ENCODE measurements at regions not wholly inside any gene's neighbourhood (a gene's known extent, or its start where the extent isn't known, plus 50 kb on each side); places are given as distances from the start of the nearest gene placed in this dataset.
A peak's percentile ranks its signal among the peaks of the same experiment; 100 is the strongest.

GRCh38 chr12:105723494-105723893, 393.0 kb downstream of the C12orf75 start:
- no peak overlapping the region for H3K4me3 ChIP-seq
- DNase-seq (ENCODE audit: low read depth in 1 of 2, low spot score in 2 of 2), result no peak
- H3K36me3 ChIP-seq, result no peaks in the 10 kb centered on the region

GRCh38 chr12:105724641-105725040, 394.1 kb downstream of the C12orf75 start:
- Histone ChIP-seq H3K4me3 (no peak overlapping the region), H3K27ac (no peak overlapping the region), H3K9me3 (replicated peaks) (no peaks in the 10 kb centered on the region), H3K36me3 (no peaks in the 10 kb centered on the region), H3K4me1 (replicated peaks) (no peaks in the 10 kb centered on the region), H3K27me3 (replicated peaks) (no peaks in the 10 kb centered on the region)
- no peak for DNase-seq (ENCODE audit: low read depth in 1 of 2, low spot score in 2 of 2)

More at GRCh38 chr12:105723494-105723893, 393.0 kb downstream of the C12orf75 start:
- Histone ChIP-seq H3K4me1 (replicated peaks) (no peaks in the 10 kb centered on the region), H3K9me3 (replicated peaks) (no peaks in the 10 kb centered on the region), H3K27me3 (replicated peaks) (no peaks in the 10 kb centered on the region), H3K27ac (no peak overlapping the region)

- H3K4me1 ChIP-seq (replicated peaks), result no peaks in the 10 kb centered on the region
- no peak overlapping the region for H3K4me3 ChIP-seq
- no peak overlapping the region for H3K27ac ChIP-seq
- no peak for DNase-seq (ENCODE audit: low read depth in 1 of 2, low spot score in 2 of 2)
- H3K36me3 ChIP-seq, result no peaks in the 10 kb centered on the region
- H3K9me3 ChIP-seq (replicated peaks), result no peaks in the 10 kb centered on the region
- no peaks in the 10 kb centered on the region for H3K27me3 ChIP-seq (replicated peaks)
Measured at GRCh38 chr12:105725054-105725453, 394.6 kb downstream of the C12orf75 start.

- no peak overlapping the region for H3K4me3 ChIP-seq
- DNase-seq (ENCODE audit: low read depth in 1 of 2, low spot score in 2 of 2), result no peak
- no peaks in the 10 kb centered on the region for H3K9me3 ChIP-seq (replicated peaks)
- no peaks in the 10 kb centered on the region for H3K4me1 ChIP-seq (replicated peaks)
- no peak overlapping the region for H3K27ac ChIP-seq
- no peaks in the 10 kb centered on the region for H3K36me3 ChIP-seq
- H3K27me3 ChIP-seq (replicated peaks), result no peaks in the 10 kb centered on the region
Measured at GRCh38 chr12:105729181-105729771, 398.8 kb downstream of the C12orf75 start.

- H3K4me1 ChIP-seq (replicated peaks), result no peaks in the 10 kb centered on the region
- no peak for DNase-seq (ENCODE audit: low read depth in 1 of 2, low spot score in 2 of 2)
- H3K27ac ChIP-seq, result no peak overlapping the region
- H3K4me3 ChIP-seq, result no peak overlapping the region
- no peaks in the 10 kb centered on the region for H3K27me3 ChIP-seq (replicated peaks)
- H3K36me3 ChIP-seq, result no peaks in the 10 kb centered on the region
- no peaks in the 10 kb centered on the region for H3K9me3 ChIP-seq (replicated peaks)
Measured at GRCh38 chr12:105729926-105730325, 399.4 kb downstream of the C12orf75 start.

GRCh38 chr12:105733579-105733978, 403.1 kb downstream of the C12orf75 start:
- no peaks in the 10 kb centered on the region for H3K27me3 ChIP-seq (replicated peaks)
- no peaks in the 10 kb centered on the region for H3K9me3 ChIP-seq (replicated peaks)
- H3K36me3 ChIP-seq, result no peaks in the 10 kb centered on the region
- H3K4me3 ChIP-seq, result no peak overlapping the region
- peaks cover 12% of the 10 kb centered on the region for H3K4me1 ChIP-seq (replicated peaks)
- DNase-seq (ENCODE audit: low read depth in 1 of 2, low spot score in 2 of 2), result no peak
- H3K27ac ChIP-seq, result no peak overlapping the region

GRCh38 chr12:105736498-105736897, 402.3 kb downstream of the NUAK1 start:
- peaks cover 15% of the 10 kb centered on the region for H3K4me1 ChIP-seq (replicated peaks)
- no peaks in the 10 kb centered on the region for H3K9me3 ChIP-seq (replicated peaks)
- no peak overlapping the region for H3K4me3 ChIP-seq
- no peaks in the 10 kb centered on the region for H3K36me3 ChIP-seq
- no peak for DNase-seq (ENCODE audit: low read depth in 1 of 2, low spot score in 2 of 2)
- no peaks in the 10 kb centered on the region for H3K27me3 ChIP-seq (replicated peaks)
- H3K27ac ChIP-seq, result no peak overlapping the region

GRCh38 chr12:105738051-105738450, 400.7 kb downstream of the NUAK1 start:
- Histone ChIP-seq H3K9me3 (replicated peaks) (no peaks in the 10 kb centered on the region), H3K4me3 (no peak overlapping the region), H3K27ac (peak overlapping the region; percentile 73), H3K4me1 (replicated peaks) (peaks cover 18% of the 10 kb centered on the region), H3K27me3 (replicated peaks) (no peaks in the 10 kb centered on the region), H3K36me3 (no peaks in the 10 kb centered on the region)
- DNase-seq (ENCODE audit: low read depth in 1 of 2, low spot score in 2 of 2), result peak; percentile 69 to 72

GRCh38 chr12:105740369-105740768, 398.4 kb downstream of the NUAK1 start:
- Histone ChIP-seq H3K4me3 (no peak overlapping the region), H3K4me1 (replicated peaks) (peaks cover 18% of the 10 kb centered on the region), H3K27me3 (replicated peaks) (no peaks in the 10 kb centered on the region), H3K9me3 (replicated peaks) (no peaks in the 10 kb centered on the region), H3K36me3 (no peaks in the 10 kb centered on the region), H3K27ac (no peak overlapping the region)
- no peak for DNase-seq (ENCODE audit: low read depth in 1 of 2, low spot score in 2 of 2)

GRCh38 chr12:105740970-105741725, 397.6 kb downstream of the NUAK1 start:
- no peak for DNase-seq (ENCODE audit: low read depth in 1 of 2, low spot score in 2 of 2)
- H3K9me3 ChIP-seq (replicated peaks), result no peaks in the 10 kb centered on the region
- no peaks in the 10 kb centered on the region for H3K27me3 ChIP-seq (replicated peaks)
- no peaks in the 10 kb centered on the region for H3K36me3 ChIP-seq
- no peak overlapping the region for H3K27ac ChIP-seq
- no peak overlapping the region for H3K4me3 ChIP-seq
- H3K4me1 ChIP-seq (replicated peaks), result peaks cover 18% of the 10 kb centered on the region

GRCh38 chr12:105741786-105742566, 396.8 kb downstream of the NUAK1 start:
- Histone ChIP-seq H3K4me1 (replicated peaks) (peaks cover 18% of the 10 kb centered on the region), H3K27ac (no peak overlapping the region)

GRCh38 chr12:105742567-105742874, 396.2 kb downstream of the NUAK1 start:
- H3K27me3 ChIP-seq (replicated peaks), result no peaks in the 10 kb centered on the region
- DNase-seq (ENCODE audit: low read depth in 1 of 2, low spot score in 2 of 2), result no peak
- H3K36me3 ChIP-seq, result no peaks in the 10 kb centered on the region
- H3K27ac ChIP-seq, result no peak overlapping the region
- no peak overlapping the region for H3K4me3 ChIP-seq
- H3K4me1 ChIP-seq (replicated peaks), result peaks cover 16% of the 10 kb centered on the region
- no peaks in the 10 kb centered on the region for H3K9me3 ChIP-seq (replicated peaks)

More at GRCh38 chr12:105741786-105742566, 396.8 kb downstream of the NUAK1 start:
- Histone ChIP-seq H3K4me3 (no peak overlapping the region), H3K36me3 (no peaks in the 10 kb centered on the region), H3K27me3 (replicated peaks) (no peaks in the 10 kb centered on the region), H3K9me3 (replicated peaks) (no peaks in the 10 kb centered on the region)
- DNase-seq (ENCODE audit: low read depth in 1 of 2, low spot score in 2 of 2), result peak in 1 of 2 experiments; percentile 6

GRCh38 chr12:105744371-105745058, 394.2 kb downstream of the NUAK1 start:
- H3K4me1 ChIP-seq (replicated peaks), result peaks cover 3% of the 10 kb centered on the region; the same call in 1 of the 2 replicates

More at GRCh38 chr12:105744371-105745058, 394.2 kb downstream of the NUAK1 start:
- H3K4me3 ChIP-seq, result no peak overlapping the region
- H3K27ac ChIP-seq, result no peak overlapping the region
- H3K36me3 ChIP-seq, result no peaks in the 10 kb centered on the region
- DNase-seq (ENCODE audit: low read depth in 1 of 2, low spot score in 2 of 2), result no peak
- H3K27me3 ChIP-seq (replicated peaks), result no peaks in the 10 kb centered on the region
- H3K9me3 ChIP-seq (replicated peaks), result no peaks in the 10 kb centered on the region

All from SJSA1 (cell line).